ENCODE measurements at regions not wholly inside any gene's neighbourhood (a gene's known extent, or its start where the extent isn't known, plus 50 kb on each side); places are given as distances from the start of the nearest gene placed in this dataset.
"Not testable (repeated sequence)": the region's sequence is repeated elsewhere in the genome, so short reads cannot be mapped to it uniquely, and the experiment has no call there.

DNA sequence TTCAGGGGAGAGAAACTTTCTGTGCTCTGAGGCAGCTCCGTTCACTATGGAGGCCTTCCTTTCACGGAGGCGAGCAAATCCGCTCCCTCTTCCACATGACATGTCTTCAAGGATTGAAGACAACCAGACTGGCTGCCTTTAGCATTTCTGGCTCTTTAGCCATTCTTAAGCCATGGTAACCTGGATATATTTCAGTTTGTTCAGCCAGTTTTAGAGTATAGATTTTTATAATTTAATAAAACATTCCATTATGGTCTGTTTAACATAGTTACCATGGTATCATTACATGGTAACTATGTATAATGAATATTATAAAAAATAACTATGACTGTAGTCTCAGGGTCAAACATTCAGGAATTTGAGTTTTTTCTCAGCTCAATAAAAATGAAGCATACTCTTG lies 54.2 kb upstream of the NFIA start:
- DNase-seq (ENCODE audit: low read depth): no peak
- H3K4me3 ChIP-seq (ENCODE audit: low read depth, low read length): no peak overlapping the region
- no peaks in the 10 kb centered on the region for H3K27me3 ChIP-seq (ENCODE audit: control insufficient read depth, insufficient read depth, low read length)
- TF ChIP-seq, protein P1, sequence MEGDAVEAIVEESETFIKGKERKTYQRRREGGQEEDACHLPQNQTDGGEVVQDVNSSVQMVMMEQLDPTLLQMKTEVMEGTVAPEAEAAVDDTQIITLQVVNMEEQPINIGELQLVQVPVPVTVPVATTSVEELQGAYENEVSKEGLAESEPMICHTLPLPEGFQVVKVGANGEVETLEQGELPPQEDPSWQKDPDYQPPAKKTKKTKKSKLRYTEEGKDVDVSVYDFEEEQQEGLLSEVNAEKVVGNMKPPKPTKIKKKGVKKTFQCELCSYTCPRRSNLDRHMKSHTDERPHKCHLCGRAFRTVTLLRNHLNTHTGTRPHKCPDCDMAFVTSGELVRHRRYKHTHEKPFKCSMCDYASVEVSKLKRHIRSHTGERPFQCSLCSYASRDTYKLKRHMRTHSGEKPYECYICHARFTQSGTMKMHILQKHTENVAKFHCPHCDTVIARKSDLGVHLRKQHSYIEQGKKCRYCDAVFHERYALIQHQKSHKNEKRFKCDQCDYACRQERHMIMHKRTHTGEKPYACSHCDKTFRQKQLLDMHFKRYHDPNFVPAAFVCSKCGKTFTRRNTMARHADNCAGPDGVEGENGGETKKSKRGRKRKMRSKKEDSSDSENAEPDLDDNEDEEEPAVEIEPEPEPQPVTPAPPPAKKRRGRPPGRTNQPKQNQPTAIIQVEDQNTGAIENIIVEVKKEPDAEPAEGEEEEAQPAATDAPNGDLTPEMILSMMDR (IDR thresholded peaks at IDR 0.05; ENCODE audit: insufficient read depth, low read length, poor library complexity, severe bottlenecking): no peak
- no peaks in the 10 kb centered on the region for H3K36me3 ChIP-seq (ENCODE audit: control insufficient read depth, insufficient read depth, low read length)

DNA sequence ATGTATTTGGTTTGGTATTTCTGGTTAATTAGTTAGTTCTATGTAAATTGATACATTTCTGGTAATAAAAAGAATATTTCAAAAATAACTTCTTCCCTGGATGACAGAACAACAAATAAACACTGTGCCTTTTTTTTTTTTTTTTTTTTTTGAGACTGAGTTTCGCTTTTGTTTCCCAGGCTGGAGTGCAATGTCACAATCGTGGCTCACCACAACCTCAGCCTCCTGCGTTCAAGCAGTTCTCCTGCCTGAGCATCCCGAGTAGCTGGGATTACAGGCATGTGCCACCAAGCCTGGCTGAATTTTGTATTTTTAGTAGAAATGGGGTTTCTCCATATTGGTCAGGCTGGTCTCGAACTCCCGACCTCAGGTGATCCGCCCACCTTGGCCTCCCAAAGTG lies 64.3 kb upstream of the NFIA start:
- not testable (repeated sequence) for DNase-seq (ENCODE audit: low read depth); H3K4me3 ChIP-seq (ENCODE audit: low read depth, low read length); H3K27me3 ChIP-seq (ENCODE audit: control insufficient read depth, insufficient read depth, low read length); H3K36me3 ChIP-seq (ENCODE audit: control insufficient read depth, insufficient read depth, low read length)

DNA sequence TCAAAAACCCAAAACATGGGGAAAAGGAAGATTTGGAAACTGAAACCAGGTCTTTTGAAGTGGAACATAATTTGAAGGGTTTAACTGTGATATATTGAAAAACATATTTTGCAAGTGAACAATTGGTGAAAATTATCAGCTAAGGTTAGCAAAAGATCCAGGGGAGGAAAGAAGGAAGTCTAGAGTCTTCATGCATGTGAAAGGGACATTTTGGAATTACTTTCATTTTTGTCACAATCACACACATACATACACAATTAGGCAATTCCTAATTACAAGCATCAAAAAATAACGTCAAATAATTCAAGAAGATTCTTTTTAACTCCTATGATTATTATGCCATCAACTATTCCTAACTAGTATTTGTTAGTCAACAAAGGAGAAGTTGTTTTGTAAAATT lies 64.7 kb upstream of the NFIA start:
- Histone ChIP-seq H3K27me3 (ENCODE audit: control insufficient read depth, insufficient read depth, low read length) (no peaks in the 10 kb centered on the region), H3K36me3 (ENCODE audit: control insufficient read depth, insufficient read depth, low read length) (no peaks in the 10 kb centered on the region), H3K4me3 (ENCODE audit: low read depth, low read length) (no peak overlapping the region)
- TF ChIP-seq, protein P1 (IDR thresholded peaks at IDR 0.05; ENCODE audit: insufficient read depth, low read length, poor library complexity, severe bottlenecking): no peak
- no peak for DNase-seq (ENCODE audit: low read depth)

DNA sequence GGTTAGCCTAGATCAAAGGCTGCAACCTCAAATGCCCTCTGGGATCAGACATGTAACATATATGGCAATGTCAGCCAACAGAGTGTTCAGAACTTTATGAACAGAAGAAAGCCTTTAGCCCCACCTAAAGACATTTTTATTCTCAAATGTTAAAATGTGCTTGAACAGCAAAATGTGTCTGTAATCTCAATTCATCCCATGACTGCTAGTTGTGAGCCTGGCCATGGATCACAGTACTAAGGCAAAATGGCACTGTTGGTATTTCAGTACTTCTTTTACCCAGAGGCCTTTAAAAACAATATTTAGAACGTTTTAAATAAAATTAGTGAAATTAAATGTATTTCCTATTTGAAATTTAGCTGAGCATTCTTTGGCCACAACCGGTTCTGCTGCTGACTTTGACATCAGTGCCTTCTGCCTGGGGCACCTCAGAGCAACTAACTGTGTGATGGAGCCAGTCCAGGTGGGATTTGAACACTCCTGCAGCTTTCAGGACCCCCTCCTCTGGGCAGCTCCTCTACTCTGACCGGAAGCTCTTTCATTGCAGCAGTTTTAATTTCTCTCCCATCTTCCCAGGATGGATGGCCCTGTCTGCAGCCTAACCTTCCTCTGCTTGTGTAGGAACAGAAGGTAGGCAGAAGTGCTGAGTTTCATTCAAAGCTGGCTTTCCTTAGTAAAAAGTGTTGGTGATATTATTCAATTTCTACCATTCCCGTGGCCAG lies 68.3 kb upstream of the NFIA start:
- H3K4me3 ChIP-seq (ENCODE audit: low read depth, low read length): no peak overlapping the region
- no peaks in the 10 kb centered on the region for H3K36me3 ChIP-seq (ENCODE audit: control insufficient read depth, insufficient read depth, low read length)
- H3K27me3 ChIP-seq (ENCODE audit: control insufficient read depth, insufficient read depth, low read length): no peaks in the 10 kb centered on the region
- TF ChIP-seq, protein P1 (IDR thresholded peaks at IDR 0.05; ENCODE audit: insufficient read depth, low read length, poor library complexity, severe bottlenecking): no peak
- no peak for DNase-seq (ENCODE audit: low read depth)

DNA sequence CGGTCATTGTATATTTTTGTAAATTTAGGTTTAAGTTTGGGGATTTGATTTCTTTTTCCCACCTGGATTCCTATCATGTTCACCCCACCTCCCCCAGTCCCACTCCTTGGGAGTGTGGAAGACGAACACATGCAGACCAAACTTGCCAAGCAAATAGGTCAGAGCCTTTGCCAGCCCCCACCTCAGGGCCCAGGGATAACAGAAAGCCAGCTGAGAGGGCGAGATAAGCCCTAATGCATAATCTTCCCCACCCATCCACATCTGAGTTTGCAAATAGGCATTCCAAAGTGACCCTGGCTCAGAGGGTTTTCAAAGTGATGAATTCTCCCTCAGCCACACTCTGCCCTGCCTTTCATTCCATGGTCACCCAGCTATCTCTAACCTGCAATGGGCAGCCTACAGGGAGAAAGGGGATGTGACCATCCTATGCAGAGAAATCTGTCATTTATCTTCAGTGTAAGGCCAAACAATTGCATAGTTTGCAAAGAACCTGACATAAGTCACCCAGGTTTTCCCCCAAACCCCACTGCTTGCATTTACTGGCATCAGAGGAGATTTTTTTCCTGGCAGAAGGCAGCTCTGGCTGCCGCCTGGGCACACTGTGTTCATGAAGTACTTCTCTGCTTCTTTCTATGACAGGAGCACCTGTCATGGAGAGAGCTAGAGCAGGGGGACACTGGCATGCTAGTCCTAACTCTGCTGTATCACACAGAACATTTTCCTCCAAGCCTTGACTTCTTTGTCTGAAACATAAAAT lies 69.0 kb upstream of the NFIA start:
- H3K4me3 ChIP-seq (ENCODE audit: low read depth, low read length): no peak overlapping the region
- no peak for DNase-seq (ENCODE audit: low read depth)
- H3K36me3 ChIP-seq (ENCODE audit: control insufficient read depth, insufficient read depth, low read length): no peaks in the 10 kb centered on the region
- TF ChIP-seq, protein P1 (IDR thresholded peaks at IDR 0.05; ENCODE audit: insufficient read depth, low read length, poor library complexity, severe bottlenecking): no peak
- no peaks in the 10 kb centered on the region for H3K27me3 ChIP-seq (ENCODE audit: control insufficient read depth, insufficient read depth, low read length)

DNA sequence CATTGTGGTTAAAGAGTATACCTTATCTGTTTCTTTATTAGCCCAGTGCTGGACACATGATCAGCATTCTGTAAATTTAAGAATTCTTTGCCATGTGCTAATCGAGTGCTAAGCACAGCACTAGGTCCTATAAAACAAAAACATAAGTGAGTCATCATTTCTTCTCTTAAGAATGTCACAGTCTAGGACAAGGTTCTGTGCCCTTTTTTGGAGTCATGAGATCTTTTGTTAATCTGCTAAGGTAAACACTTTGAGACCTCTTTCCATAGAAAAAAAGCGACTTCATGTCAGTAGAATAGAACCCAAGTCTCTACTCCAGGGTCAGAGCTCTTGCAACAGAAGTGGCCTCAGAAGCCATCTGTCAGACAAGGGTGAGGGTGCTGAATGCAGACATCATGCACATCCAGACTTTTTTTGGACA lies 70.0 kb upstream of the NFIA start:
- DNase-seq (ENCODE audit: low read depth): no peak
- TF ChIP-seq, protein P1 (IDR thresholded peaks at IDR 0.05; ENCODE audit: insufficient read depth, low read length, poor library complexity, severe bottlenecking): no peak
- Histone ChIP-seq H3K4me3 (ENCODE audit: low read depth, low read length) (no peak overlapping the region), H3K27me3 (ENCODE audit: control insufficient read depth, insufficient read depth, low read length) (no peaks in the 10 kb centered on the region), H3K36me3 (ENCODE audit: control insufficient read depth, insufficient read depth, low read length) (no peaks in the 10 kb centered on the region)

All from kidney epithelial cell (primary cell).